ENCODE measurements at regions not wholly inside any gene's neighbourhood (a gene's known extent, or its start where the extent isn't known, plus 50 kb on each side); places are given as distances from the start of the nearest gene placed in this dataset.

- no peaks in the 10 kb centered on the region for H3K27me3 ChIP-seq (ENCODE audit: insufficient read depth, low read length)
- no peaks in the 10 kb centered on the region for H3K23me2 ChIP-seq (ENCODE audit: insufficient read length, low read depth, low read length, poor library complexity, severe bottlenecking)
- no peaks in the 10 kb centered on the region for H3K4me1 Mint-ChIP-seq
- DNase-seq = no peak
- no peak overlapping the region for H3K56ac ChIP-seq (ENCODE audit: insufficient read length, low read depth, low read length)
- no peak overlapping the region for H2BK20ac ChIP-seq (ENCODE audit: low read depth, low read length, poor library complexity, severe bottlenecking)
- H2BK12ac ChIP-seq (ENCODE audit: insufficient read length, low read depth, low read length) = no peak overlapping the region
- H3K4me3 Mint-ChIP-seq = no peak overlapping the region
- H2AFZ ChIP-seq (ENCODE audit: low read length) = no peak overlapping the region
- H3K27me3 Mint-ChIP-seq (ENCODE audit: low read depth) = no peaks in the 10 kb centered on the region
- H2BK5ac ChIP-seq (ENCODE audit: insufficient read length, low read length) = no peak overlapping the region
- H3K9me3 Mint-ChIP-seq = no peaks in the 10 kb centered on the region
- no peak overlapping the region for H3K4ac ChIP-seq (ENCODE audit: low read depth, low read length)
- H3K27ac Mint-ChIP-seq = no peak overlapping the region
- H3K4me1 ChIP-seq (ENCODE audit: insufficient read depth, low read length) = no peaks in the 10 kb centered on the region
- no peak overlapping the region for H3K9ac ChIP-seq (ENCODE audit: extremely low read depth, insufficient read length, low read length)
- H4K91ac ChIP-seq (ENCODE audit: insufficient read length, low read depth, low read length) = no peak overlapping the region
- no peak overlapping the region for H2BK15ac ChIP-seq (ENCODE audit: low read depth, low read length)
- no peak overlapping the region for H3K23ac ChIP-seq (ENCODE audit: insufficient read length, low read depth, low read length)
- H3K36me3 Mint-ChIP-seq (ENCODE audit: insufficient read depth in 1 of 3, low read depth in 3 of 3) = no peaks in the 10 kb centered on the region
- no peak overlapping the region for H3K27ac ChIP-seq (ENCODE audit: insufficient read length, low read depth, low read length)
- H3K9me3 ChIP-seq (ENCODE audit: control insufficient read depth, low read depth, low read length) = no peaks in the 10 kb centered on the region
- H3K4me2 ChIP-seq (ENCODE audit: insufficient read depth, insufficient read length, low read length) = no peak overlapping the region
- no CpG with 5 or more reads among the region's 1 CpG for WGBS (ENCODE audit: extremely low coverage, insufficient read length, low lambda C conversion rate)
- no peak overlapping the region for H3K14ac ChIP-seq (ENCODE audit: insufficient read depth, low read length)
- no peak overlapping the region for H2BK120ac ChIP-seq (ENCODE audit: low read depth, low read length, poor library complexity, severe bottlenecking)
- no peak overlapping the region for H2AK5ac ChIP-seq (ENCODE audit: insufficient read length, low read length)
- no peak overlapping the region for H4K5ac ChIP-seq (ENCODE audit: insufficient read length, low read depth, low read length)
- no peaks in the 10 kb centered on the region for H3K79me2 ChIP-seq (ENCODE audit: insufficient read depth, low read length)
- no peaks in the 10 kb centered on the region for H4K20me1 ChIP-seq (ENCODE audit: control insufficient read depth, insufficient read depth, insufficient read length)
- no peak overlapping the region for H4K8ac ChIP-seq (replicated peaks; ENCODE audit: insufficient read length, low read depth, low read length)
- H3K79me1 ChIP-seq (ENCODE audit: insufficient read depth, low read depth, low read length, poor library complexity, severe bottlenecking) = no peaks in the 10 kb centered on the region
- no peak overlapping the region for H3T11ph ChIP-seq (ENCODE audit: low read length)
- H3K18ac ChIP-seq (ENCODE audit: insufficient read length, low read depth, low read length) = no peak overlapping the region
- no peak for TF ChIP-seq CTCF (conservative IDR thresholded peaks at IDR 0.05)
Observed at GRCh38 chr13:64774915-64775314, 2455.2 kb downstream of the PCDH9 start.
